GM18867 (cell line): ENCODE measurements at regions not wholly inside any gene's neighbourhood (a gene's known extent, or its start where the extent isn't known, plus 50 kb on each side); places are given as distances from the start of the nearest gene placed in this dataset.
A peak's percentile ranks its signal among the peaks of the same experiment; 100 is the strongest.

ENCODE experiments used
- ATAC-seq: cut with Tn5 transposase; IDR thresholded peaks from one replicate; pipeline ENCODE4 v1.9.1; 2021; ENCODE audit warnings: mild to moderate bottlenecking, moderate library complexity; ENCODE audit not compliant: unreplicated experiment

DNA sequence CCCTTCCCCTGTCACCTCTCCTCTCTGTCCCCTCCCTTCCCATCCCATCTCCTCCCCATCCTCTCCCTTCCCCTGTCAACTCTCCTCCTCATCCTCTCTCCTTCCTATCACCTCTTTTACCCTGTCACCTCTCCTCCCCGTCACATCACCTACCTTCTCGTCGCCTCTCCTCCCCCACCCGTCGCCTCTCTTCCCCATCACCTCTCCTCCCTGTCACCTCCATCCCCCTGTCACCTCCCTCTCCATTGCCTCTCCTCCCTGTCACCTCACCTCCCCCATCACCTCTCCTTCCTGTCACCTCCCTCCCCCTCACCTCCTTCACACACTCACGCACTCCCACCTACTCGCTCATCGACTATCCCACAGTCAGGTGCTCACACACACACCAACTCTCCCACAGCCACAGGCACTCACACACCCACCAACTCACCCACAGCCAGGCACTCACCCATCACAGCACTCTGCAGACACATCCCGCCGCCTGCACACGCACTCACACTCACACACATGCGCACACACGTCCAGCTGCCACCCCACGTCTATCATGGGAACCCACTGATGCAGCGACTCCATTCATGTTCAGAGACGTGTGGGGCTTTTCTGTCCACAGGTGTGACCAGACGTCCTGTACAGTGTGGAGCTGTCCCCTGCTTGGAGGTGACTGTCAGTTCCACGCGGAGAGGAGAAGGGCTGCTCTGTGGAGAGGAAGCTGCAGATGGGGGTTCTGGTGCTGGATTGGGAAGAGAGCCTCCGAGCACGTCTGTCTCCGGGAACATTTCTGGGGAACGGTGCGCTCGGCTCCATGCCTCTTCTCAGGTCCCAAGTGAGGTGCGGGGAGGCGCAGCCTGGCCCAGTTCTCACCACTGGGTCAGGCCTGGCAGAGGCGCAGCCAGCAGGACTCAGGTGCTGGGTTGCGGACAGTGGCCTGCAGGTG lies 184.3 kb downstream of the TTLL2 start:
- no peak for ATAC-seq

DNA sequence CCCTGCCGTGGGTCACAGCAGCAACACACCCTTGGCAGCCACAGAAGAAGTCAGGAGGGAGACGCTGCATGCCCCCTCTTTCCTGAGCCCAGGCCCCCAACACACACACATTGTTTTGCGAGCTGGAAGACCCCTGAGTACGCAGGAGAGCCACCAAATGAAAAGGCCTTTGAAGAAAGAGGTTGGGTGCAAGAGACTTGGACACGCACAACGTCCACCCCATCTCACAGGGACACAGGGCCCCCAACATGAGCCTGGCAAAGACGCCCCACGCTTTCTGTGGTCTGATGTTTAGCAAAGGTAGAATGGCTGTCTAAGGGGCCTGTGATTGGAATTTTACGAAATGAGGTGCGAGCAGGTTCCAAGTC lies 185.0 kb downstream of the TTLL2 start:
- ATAC-seq = no peak

DNA sequence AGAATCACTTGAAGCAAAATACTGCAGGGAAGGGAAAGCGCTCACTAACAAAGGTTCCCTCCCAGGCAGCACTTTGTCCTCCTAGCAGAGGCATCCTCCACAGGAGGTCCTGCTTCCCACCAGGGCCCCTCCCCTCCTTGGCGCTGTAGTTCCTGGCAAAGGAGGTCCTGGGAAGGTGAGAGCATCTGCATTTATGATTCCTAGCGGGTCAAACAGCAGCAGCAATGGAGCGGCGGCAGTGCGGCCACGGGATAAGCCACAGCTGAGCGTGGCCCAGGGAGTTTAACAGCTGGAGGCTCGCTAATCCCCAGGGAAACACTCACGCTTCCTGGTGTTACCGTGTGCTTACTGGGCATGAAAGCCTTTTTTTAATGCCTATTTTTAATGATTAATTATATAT lies 185.8 kb downstream of the TTLL2 start:
- ATAC-seq = no peak

DNA sequence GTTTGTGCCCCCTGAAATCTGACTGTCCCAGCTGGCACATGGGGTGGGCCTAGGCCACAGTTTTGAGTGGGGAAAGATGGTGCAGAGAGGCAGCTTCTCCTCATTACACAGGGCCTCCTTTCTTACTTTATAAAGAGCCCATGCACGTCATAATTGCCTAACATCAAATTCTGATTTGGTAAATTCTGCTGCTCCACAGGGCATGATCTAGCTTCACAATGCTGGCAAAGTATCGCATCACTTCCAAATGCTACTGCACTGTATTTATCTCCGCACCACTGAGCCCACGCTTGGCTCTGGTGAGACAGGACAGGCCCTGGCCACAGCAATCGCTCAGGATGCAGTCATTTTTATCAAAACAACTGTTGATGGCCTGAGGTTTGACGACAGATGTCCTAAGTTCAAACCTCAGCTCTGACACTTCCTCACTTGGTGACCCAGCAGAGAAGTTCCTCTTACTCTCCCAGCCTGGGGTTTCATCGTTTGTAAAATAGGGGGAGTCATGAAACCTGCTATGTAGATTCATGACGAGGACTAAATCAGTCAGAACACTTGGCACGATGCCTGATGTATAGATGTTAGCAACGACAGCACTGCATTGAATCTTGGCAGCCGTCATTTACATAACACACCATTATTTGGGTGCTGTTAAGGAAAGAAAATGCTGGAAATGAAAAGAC lies 187.9 kb downstream of the TTLL2 start:
- no peak for ATAC-seq

DNA sequence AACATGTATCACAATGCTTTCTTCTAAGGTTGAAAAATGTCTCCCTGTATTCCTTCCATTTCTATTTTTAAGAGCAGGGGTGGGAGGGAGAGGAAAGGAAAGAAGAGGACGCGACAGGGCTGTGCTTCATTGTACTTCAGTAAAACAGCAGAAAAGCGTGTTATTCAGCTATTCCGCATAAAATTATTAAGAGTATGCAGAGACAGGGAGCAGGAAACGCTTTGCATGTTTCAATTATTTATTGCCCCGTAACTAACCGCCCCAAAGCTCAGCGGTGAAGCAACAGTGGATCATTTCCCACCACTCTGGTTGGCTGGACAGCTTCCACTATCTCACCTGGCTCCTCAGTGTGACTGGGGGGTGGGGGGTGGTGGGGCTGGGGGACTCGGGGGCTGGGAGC lies 188.9 kb downstream of the TTLL2 start:
- ATAC-seq = no peak

DNA sequence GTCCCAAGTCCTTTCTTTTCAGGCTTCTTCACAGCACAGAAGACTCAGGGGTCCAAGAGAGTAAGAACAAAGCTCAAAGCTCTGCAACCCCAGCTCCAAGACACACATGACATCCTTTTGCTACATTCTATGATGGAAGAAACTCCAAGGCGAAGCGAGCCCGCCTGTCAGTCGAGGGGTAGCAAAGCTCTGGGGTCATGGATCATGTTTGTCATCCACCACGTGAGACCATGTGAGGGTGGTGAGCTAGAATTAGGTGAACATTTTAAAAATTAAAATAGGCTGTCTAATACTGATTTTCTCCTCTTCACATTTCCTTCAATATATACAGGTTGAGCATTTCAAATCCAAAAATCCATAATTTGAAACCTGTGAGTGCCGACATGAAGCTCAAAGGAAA lies 189.6 kb downstream of the TTLL2 start:
- no peak for ATAC-seq

DNA sequence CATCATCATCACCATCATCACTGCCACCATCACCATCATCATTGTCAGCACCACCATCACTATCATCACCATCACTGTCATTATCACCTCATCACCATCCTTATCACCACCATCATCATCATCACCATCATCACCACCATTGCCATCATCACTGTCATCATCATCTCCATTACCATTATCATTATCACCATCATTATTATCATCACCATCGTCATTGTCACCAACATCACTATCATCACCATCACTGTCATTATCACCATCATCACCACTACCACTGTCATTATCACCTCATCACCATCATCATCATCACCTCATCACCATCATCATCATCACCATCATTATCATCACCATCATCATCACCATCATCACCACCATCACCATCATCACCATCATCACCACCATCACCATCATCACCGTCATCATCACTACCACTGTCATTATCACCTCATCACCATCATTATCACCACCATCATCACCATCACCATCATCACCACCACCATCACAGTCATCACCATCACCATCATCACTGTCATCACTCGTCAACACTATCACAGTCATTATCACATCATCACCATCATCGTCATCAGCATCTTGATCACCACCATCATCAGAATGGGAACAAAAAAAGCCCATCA lies 191.1 kb downstream of the TTLL2 start:
- no peak for ATAC-seq

DNA sequence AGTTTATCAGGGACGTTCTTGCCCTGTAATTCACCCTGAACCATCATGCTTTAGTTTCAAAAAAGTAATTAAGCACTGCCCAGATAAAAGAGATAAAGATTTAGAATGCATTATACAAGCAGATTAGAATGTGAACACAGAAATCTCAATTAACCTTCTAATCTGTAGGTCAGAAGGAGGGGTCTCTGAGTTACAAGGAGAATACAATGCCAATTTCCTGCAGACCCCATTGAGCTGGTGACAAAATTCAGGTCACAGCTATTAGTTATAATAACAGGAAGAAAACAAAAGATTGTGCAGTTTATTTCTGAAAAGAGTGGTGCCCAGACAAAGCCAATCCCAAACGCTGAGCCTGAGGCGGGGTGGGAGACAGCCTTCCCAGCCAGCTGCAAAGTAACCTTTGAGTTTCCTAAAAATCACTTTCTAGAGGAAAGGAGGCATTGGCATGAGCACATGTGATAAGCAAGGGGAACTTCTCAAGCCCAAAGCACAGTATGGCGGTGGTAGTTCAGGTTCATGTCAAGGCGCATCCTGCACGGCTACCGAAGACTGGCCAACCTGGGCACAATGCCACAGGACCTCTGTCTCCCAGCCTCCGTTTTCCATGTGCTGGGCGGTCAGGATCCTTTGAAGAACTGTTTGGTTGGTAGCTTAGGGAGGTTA lies 192.5 kb downstream of the TTLL2 start:
- ATAC-seq = no peak

DNA sequence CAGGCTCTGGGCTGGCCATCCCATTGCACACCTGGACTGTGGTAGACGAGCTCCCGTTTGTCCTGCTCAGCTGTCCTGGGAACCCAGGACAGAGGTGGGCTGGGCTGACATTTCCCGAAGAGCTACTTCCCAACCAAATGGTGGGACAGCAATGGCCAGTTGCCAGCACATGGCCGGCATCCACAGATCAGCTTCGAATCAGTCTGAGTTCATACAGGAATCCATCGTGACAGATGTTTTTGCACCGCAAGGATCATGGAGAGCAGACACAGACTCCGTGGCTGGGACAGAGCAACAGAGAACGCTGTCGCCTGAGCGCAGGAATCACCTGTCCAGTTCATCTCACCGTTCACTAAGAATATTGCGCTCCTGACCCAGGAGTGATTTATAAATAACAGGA lies 198.5 kb downstream of the TTLL2 start:
- ATAC-seq = no peak

DNA sequence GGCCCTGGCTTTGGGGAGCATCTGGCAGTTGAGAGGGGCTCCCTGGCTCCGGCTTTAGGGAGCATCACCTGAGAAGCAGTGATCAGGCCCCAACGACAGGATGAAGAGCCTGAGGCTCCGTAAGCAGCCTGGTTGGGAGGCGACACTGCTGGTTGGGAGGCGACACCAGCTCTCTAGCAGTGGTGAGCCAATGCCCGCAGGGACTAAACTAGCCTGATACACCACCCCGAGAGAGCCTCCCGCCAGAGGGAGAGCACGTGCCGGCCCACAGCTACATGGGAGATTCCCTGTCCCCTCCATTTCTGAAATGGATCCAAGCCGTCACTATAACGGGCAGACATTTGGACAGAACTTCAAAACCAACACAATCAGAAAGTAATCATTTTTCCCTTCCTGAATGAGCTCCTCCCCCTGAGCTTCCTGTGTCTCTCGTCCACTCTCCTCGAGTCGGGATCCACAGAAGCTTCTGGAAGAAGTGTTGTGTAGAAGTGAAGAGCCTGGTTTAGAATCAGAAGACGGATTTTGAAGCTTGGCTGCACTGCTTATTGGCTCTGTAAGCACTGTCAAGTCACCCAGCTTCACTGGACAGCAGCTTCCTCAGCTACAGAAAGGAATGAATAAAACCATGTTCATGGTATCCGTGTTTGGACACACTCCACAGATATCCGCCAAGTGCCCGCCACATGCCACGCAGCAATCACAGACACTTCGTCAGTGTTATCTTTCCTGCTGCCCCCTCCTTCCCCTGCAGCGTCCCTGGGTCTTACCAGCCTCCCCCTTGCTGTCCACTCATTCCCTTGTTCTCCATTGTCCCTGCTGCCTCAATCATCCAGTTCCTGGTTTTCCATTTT lies 199.6 kb downstream of the TTLL2 start:
- ATAC-seq = no peak

DNA sequence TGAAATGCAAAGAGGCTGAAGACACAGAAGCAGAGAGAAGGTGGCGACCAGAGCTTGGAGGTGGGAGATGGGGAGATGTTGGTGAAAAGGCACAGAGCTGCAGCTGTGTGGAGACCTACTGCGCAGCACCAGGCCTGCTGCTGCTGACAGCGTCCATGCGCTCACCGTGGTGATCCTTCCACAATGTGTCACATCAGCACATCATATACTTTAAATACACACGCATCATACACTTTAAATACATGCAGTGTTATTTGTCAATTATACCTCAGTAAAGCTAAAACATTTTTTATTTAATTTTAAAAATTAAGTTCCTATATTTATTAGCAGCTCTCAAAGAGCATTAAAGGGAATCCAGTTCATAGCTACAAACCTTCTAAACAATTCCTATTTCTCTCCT lies 200.9 kb downstream of the TTLL2 start:
- no peak for ATAC-seq

DNA sequence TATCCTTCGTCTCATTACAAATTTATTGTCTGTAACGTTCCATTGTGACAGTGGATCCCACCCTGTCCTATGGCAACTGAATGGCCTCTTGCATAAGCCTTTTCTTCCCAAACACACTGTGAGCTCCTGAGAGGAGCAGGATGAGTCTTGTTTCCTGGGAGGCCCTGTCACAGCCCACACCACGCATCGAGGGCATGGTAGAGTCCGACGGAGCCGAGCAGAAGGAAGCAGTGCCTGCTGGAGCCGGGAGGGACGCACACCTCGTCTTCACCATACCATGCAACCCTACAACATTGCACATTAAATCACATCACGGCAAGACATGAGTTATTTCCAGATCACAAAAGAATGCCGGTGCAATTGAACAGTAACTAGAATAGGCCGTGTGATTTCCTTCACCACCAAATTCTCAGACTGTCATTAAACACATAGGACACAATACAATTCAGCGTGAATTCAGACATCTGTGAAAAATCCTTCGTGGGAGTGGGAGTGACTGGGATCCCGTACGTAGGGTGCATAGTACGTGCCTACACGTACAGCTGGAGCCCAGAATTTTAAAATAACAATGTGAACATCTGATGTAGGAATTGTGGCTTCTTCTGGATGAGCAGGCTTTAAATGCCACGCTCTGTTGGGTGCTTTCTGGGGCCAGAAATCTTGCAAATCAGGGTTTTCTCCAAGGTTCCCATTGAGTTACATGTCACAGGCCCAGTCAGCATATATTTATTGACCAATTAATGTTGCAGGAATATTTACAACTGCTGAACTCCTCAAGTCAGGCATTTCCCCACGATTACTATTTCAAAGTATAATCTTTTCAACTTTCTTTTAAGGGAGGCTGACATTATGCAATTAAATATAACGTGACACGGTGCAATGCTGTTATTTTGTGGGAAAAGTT lies 201.8 kb downstream of the TTLL2 start:
- ATAC-seq = no peak

DNA sequence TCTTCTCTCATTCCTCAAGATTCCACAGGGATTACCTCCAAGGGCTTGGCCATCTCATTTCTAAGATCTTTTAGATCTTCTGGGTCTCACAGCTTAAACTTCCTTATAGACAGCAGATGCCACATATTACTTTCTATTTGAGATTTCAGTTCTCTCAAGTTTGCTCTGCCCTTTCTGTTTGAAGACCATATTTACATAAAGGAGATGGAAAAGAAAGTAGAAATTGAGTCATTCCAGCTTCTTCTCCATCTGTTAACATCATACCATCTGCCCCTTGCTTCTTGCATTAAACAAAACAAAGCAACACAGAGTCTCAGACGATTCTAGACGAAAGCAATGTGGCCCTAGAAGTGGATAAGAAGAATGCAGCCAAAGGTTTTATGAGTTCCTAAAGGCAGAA lies 203.4 kb downstream of the TTLL2 start:
- peak; percentile 67 for ATAC-seq

DNA sequence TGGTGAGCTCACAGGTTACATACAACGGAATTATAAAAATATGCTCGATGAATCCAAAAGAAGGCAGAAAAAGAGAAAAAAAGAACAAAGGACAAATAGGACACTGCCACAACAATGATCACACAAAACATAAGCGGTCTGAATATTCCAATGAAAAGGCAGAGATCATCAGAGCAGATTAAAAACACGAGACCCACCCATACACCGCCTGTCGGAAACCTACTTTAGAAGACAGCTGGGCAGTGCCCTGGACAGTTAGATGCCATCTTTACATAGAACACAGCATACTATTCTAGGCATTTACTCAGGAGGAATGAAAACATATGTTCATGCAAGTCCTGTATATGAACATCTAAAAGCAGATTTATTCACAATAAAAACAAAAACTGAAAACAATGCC lies 204.1 kb downstream of the TTLL2 start:
- ATAC-seq = no peak

DNA sequence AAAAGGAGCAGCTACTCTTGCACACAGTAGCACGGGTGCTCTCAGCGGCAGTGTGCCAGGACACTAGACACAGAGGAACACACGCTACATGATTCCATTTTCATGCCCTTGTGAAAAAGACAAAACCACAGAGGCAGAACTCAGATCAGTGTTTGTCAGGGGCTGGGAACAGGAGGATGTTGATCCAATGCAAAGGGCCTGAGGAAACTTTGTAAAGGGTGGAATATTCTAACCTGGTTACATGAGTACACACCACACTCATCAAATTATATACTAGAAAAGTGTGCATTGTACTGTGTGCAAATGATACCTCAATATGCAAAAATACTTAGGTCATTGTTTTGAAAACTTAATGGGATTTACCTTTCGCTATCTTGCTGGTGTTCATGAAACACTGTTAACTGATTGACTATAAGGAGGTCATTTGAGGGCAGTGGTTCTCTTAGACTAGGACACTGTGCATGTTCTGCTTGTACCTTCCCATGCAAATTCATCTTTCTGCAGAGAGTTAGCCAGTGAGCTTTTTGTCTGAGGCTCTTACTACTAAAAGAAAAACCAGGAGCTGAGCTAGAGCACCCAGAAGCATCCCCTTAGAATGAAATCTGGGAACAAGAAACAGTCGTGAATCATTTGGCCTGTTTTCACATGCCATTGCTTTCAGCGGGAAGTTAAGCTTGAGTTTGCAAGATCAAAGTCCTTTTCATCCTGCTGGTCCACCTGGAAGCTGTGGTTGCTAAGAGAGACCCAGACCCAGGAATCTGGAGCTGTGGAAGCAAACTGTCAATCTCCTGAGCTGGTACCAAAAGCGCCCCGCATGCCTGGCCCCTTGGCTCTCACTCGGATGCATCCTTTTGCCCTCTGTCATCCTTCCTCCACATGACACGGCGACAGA lies 204.8 kb downstream of the TTLL2 start:
- no peak for ATAC-seq

DNA sequence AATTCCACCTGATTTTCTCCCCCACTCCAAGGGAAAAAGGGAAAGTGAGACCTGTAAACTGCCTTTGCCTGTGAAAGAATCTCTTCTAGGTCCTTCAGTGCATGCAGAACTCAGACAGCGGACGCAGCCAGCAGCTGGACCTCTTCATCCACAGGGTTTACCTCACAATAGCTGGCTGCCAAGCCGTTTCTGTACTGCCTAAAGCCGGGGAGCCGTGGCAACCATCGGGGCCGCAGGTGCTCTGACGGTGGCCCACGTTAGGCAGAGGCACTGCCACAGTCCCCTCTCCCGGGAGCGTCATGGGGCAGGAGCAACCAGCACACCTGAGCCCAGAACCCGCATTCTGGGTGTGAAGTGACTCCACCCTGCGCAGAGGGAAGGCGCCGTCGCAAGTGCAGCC lies 206.1 kb downstream of the TTLL2 start:
- no peak for ATAC-seq

DNA sequence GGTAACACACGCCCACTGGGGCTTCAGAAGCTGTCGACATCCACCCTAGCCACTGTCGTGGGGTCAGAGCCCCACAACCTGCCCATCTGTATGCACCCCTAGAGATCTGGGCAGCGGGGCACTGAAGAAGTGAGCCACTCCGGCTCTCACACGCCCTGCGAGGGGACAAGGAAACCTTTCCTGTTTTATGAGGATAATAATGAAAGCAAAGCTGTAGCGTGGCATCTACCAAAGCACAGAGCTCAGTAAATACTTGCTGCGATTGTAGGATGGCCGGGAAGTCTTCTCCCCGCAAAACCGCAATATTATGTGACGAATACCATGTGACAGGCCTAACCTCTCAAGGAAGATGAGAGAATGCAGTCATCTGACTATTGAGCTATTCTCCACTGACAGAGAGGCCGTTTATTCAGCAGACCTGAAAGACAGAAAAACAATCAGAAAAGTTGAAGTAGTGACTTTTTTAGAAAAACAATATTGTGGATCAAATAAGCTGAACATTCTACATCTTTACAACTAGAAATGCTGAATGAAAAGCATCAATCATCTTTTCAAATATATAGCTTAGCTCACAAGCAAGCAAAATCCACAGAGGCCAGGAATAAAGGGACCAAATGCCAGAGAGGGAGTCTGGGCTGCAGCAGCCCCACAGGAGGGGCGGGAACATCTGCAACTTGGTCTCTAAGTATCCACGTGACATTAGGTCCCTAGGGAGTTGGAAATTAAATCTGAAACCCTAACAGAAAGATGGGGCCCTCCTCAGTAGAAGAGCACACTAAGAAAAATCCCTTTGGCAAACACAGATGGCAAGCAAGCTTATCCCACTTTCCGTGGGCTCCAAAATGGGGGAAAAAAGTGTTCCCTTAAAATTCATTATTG lies 207.8 kb downstream of the TTLL2 start:
- ATAC-seq = no peak

DNA sequence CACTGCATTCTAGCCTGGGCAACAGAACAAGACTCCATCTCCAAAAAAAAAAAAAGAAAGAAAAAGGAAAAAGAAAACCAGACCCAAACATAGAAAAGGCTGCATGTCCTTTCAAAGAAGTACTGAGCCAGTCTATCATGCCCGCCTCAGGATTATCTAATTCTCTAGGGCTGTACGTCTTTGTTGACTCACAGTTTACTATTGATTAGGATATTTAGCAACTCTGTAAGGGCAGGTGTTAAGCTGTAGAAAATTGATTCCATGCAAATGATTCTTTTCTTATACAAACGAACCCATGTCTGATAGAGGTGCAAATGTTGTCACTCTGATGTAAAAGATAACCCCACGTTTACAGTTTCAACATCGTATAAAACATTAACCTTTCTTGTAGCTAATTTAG lies 209.0 kb downstream of the TTLL2 start:
- no peak for ATAC-seq
